ENCODE measurements at regions not wholly inside any gene's neighbourhood (a gene's known extent, or its start where the extent isn't known, plus 50 kb on each side); places are given as distances from the start of the nearest gene placed in this dataset.

DNA sequence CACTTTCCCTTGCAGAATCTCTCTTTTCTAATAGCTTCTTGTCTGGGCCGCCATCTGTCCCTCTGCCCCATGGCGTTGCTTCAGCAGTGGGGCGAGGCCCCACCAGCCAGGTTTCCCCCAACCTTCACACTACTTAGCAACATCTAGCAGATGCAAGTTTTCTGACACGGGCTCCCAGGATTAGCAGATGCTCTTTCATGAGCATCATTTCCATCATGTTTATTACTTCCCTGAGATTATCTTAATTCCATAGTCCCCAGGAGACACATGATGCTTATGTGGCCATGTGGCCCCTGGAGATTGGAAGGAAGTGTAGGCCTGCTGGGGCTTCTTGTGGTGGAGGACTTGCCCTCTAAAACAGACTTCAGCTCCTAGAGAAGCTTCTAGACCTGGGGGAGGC, 102.0 kb upstream of the MYL2 start:
- no peak for ATAC-seq
- H3K27ac Mint-ChIP-seq, result no peak overlapping the region
- no peaks in the 10 kb centered on the region for H3K27me3 ChIP-seq (ENCODE audit: insufficient read depth)
- no peaks in the 10 kb centered on the region for H3K9me3 Mint-ChIP-seq
- H3F3A ChIP-seq (replicated peaks; ENCODE audit: low read depth), result no peaks in the 10 kb centered on the region
- H3K4me1 ChIP-seq (ENCODE audit: insufficient read depth), result no peaks in the 10 kb centered on the region
- H3K36me3 ChIP-seq (ENCODE audit: insufficient read depth), result no peaks in the 10 kb centered on the region
- no peaks in the 10 kb centered on the region for H3K9me2 ChIP-seq (ENCODE audit: insufficient read depth)
- DNase-seq (ENCODE audit: low spot score), result no peak
- TF ChIP-seq CREB1 (CRISPR knock-in tag; IDR thresholded peaks at IDR 0.05; ENCODE audit: low read depth), result no peak
- TF ChIP-seq STAT1 (IDR thresholded peaks at IDR 0.05; ENCODE audit: unreplicated experiment), result no peak
- TF ChIP-seq NANOG (IDR thresholded peaks at IDR 0.05; ENCODE audit: borderline replicate concordance), result no peak
- no peak for TF ChIP-seq EZH2 (IDR thresholded peaks at IDR 0.05; ENCODE audit: low read depth, unreplicated experiment)
- TF ChIP-seq ZNF331 (CRISPR knock-in tag; IDR thresholded peaks at IDR 0.05; ENCODE audit: low read depth), result no peak
- TF ChIP-seq, protein P1, sequence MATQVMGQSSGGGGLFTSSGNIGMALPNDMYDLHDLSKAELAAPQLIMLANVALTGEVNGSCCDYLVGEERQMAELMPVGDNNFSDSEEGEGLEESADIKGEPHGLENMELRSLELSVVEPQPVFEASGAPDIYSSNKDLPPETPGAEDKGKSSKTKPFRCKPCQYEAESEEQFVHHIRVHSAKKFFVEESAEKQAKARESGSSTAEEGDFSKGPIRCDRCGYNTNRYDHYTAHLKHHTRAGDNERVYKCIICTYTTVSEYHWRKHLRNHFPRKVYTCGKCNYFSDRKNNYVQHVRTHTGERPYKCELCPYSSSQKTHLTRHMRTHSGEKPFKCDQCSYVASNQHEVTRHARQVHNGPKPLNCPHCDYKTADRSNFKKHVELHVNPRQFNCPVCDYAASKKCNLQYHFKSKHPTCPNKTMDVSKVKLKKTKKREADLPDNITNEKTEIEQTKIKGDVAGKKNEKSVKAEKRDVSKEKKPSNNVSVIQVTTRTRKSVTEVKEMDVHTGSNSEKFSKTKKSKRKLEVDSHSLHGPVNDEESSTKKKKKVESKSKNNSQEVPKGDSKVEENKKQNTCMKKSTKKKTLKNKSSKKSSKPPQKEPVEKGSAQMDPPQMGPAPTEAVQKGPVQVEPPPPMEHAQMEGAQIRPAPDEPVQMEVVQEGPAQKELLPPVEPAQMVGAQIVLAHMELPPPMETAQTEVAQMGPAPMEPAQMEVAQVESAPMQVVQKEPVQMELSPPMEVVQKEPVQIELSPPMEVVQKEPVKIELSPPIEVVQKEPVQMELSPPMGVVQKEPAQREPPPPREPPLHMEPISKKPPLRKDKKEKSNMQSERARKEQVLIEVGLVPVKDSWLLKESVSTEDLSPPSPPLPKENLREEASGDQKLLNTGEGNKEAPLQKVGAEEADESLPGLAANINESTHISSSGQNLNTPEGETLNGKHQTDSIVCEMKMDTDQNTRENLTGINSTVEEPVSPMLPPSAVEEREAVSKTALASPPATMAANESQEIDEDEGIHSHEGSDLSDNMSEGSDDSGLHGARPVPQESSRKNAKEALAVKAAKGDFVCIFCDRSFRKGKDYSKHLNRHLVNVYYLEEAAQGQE (IDR thresholded peaks at IDR 0.05; ENCODE audit: unreplicated experiment), result no peak
- TF ChIP-seq, protein P2, sequence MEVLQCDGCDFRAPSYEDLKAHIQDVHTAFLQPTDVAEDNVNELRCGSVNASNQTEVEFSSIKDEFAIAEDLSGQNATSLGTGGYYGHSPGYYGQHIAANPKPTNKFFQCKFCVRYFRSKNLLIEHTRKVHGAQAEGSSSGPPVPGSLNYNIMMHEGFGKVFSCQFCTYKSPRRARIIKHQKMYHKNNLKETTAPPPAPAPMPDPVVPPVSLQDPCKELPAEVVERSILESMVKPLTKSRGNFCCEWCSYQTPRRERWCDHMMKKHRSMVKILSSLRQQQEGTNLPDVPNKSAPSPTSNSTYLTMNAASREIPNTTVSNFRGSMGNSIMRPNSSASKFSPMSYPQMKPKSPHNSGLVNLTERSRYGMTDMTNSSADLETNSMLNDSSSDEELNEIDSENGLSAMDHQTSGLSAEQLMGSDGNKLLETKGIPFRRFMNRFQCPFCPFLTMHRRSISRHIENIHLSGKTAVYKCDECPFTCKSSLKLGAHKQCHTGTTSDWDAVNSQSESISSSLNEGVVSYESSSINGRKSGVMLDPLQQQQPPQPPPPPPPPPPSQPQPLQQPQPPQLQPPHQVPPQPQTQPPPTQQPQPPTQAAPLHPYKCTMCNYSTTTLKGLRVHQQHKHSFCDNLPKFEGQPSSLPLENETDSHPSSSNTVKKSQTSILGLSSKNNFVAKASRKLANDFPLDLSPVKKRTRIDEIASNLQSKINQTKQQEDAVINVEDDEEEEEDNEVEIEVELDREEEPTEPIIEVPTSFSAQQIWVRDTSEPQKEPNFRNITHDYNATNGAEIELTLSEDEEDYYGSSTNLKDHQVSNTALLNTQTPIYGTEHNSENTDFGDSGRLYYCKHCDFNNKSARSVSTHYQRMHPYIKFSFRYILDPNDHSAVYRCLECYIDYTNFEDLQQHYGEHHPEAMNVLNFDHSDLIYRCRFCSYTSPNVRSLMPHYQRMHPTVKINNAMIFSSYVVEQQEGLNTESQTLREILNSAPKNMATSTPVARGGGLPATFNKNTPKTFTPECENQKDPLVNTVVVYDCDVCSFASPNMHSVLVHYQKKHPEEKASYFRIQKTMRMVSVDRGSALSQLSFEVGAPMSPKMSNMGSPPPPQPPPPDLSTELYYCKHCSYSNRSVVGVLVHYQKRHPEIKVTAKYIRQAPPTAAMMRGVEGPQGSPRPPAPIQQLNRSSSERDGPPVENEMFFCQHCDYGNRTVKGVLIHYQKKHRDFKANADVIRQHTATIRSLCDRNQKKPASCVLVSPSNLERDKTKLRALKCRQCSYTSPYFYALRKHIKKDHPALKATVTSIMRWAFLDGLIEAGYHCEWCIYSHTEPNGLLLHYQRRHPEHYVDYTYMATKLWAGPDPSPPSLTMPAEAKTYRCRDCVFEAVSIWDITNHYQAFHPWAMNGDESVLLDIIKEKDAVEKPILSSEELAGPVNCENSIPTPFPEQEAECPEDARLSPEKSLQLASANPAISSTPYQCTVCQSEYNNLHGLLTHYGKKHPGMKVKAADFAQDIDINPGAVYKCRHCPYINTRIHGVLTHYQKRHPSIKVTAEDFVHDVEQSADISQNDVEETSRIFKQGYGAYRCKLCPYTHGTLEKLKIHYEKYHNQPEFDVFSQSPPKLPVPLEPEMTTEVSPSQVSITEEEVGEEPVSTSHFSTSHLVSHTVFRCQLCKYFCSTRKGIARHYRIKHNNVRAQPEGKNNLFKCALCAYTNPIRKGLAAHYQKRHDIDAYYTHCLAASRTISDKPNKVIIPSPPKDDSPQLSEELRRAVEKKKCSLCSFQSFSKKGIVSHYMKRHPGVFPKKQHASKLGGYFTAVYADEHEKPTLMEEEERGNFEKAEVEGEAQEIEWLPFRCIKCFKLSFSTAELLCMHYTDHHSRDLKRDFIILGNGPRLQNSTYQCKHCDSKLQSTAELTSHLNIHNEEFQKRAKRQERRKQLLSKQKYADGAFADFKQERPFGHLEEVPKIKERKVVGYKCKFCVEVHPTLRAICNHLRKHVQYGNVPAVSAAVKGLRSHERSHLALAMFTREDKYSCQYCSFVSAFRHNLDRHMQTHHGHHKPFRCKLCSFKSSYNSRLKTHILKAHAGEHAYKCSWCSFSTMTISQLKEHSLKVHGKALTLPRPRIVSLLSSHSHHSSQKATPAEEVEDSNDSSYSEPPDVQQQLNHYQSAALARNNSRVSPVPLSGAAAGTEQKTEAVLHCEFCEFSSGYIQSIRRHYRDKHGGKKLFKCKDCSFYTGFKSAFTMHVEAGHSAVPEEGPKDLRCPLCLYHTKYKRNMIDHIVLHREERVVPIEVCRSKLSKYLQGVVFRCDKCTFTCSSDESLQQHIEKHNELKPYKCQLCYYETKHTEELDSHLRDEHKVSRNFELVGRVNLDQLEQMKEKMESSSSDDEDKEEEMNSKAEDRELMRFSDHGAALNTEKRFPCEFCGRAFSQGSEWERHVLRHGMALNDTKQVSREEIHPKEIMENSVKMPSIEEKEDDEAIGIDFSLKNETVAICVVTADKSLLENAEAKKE (CRISPR knock-in tag; IDR thresholded peaks at IDR 0.05), result no peak
- no peak for TF ChIP-seq JUNB (IDR thresholded peaks at IDR 0.05; ENCODE audit: unreplicated experiment)
- TF ChIP-seq, protein P3, sequence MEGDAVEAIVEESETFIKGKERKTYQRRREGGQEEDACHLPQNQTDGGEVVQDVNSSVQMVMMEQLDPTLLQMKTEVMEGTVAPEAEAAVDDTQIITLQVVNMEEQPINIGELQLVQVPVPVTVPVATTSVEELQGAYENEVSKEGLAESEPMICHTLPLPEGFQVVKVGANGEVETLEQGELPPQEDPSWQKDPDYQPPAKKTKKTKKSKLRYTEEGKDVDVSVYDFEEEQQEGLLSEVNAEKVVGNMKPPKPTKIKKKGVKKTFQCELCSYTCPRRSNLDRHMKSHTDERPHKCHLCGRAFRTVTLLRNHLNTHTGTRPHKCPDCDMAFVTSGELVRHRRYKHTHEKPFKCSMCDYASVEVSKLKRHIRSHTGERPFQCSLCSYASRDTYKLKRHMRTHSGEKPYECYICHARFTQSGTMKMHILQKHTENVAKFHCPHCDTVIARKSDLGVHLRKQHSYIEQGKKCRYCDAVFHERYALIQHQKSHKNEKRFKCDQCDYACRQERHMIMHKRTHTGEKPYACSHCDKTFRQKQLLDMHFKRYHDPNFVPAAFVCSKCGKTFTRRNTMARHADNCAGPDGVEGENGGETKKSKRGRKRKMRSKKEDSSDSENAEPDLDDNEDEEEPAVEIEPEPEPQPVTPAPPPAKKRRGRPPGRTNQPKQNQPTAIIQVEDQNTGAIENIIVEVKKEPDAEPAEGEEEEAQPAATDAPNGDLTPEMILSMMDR (conservative IDR thresholded peaks at IDR 0.05; ENCODE audit: low read depth in 2 of 2), result no peak
- no peak for TF ChIP-seq ZNF114 (CRISPR knock-in tag; IDR thresholded peaks at IDR 0.05)
- H3K4me3 Mint-ChIP-seq, result no peak overlapping the region
- H4K20me1 ChIP-seq (replicated peaks; ENCODE audit: insufficient read depth), result no peaks in the 10 kb centered on the region
- no peak overlapping the region for H2AFZ ChIP-seq
- no peak overlapping the region for H3K27ac ChIP-seq (ENCODE audit: low read depth)
- no peaks in the 10 kb centered on the region; the same call in 2 of the 3 replicates for H3K36me3 Mint-ChIP-seq (ENCODE audit: low read depth)
- no peaks in the 10 kb centered on the region for H3K79me2 ChIP-seq (replicated peaks; ENCODE audit: insufficient read depth)
- H3K27me3 Mint-ChIP-seq (ENCODE audit: insufficient read depth, low read depth, poor library complexity), result peaks cover 18% of the 10 kb centered on the region
- H3K4me2 ChIP-seq, result no peak overlapping the region
- H3K4me1 Mint-ChIP-seq, result peaks cover 5% of the 10 kb centered on the region
- H3K4me3 ChIP-seq, result no peak overlapping the region
